Cardiac fibroblast (primary cell): ENCODE measurements at regions not wholly inside any gene's neighbourhood (a gene's known extent, or its start where the extent isn't known, plus 50 kb on each side); places are given as distances from the start of the nearest gene placed in this dataset.

Source experiments
- DNase-seq, 2 donors: peaks; one replicate each; pipeline versions ENCODE4 v3.0.0 to v3.0.0-alpha.2; 2010; ENCODE audit warnings: low read depth in 2 of 2
- H3K4me3 ChIP-seq, 2 donors: replicated peaks in 1 of 2; 1 replicate in 1 of 2; 2 replicates in 1 of 2; pipeline ENCODE4 v1.5.1; 2011; ENCODE audit warnings: low read depth in 2 of 2, low read length in 2 of 2, mild to moderate bottlenecking in 2 of 2, moderate library complexity in 1 of 2
- CTCF ChIP-seq: IDR thresholded peaks from one replicate; pipeline ENCODE4 v1.5.1; 2011; ENCODE audit warnings: low read depth, mild to moderate bottlenecking, low read length, inconsistent platforms

- TF ChIP-seq CTCF: no peak
- DNase-seq: no peak
- H3K4me3 ChIP-seq: no peak overlapping the region
These were observed 161.7 kb downstream of the IRF8 start for GRCh38 chr16:86060381-86061317.

GRCh38 chr16:86061318-86061695 is 162.3 kb downstream of the IRF8 start:
- TF ChIP-seq CTCF: no peak
- no peak overlapping the region for H3K4me3 ChIP-seq
- no peak for DNase-seq

GRCh38 chr16:86061721-86062120 is 162.8 kb downstream of the IRF8 start:
- H3K4me3 ChIP-seq: no peak overlapping the region
- DNase-seq: no peak
- TF ChIP-seq CTCF: no peak

GRCh38 chr16:86062271-86062965 is 163.5 kb downstream of the IRF8 start:
- H3K4me3 ChIP-seq: no peak overlapping the region
- no peak for DNase-seq
- TF ChIP-seq CTCF: no peak

- no peak for TF ChIP-seq CTCF
- DNase-seq: no peak
- no peak overlapping the region for H3K4me3 ChIP-seq
These were observed 164.9 kb downstream of the IRF8 start for GRCh38 chr16:86063760-86064405.

- no peak for DNase-seq
- TF ChIP-seq CTCF: no peak
- H3K4me3 ChIP-seq: no peak overlapping the region
These were observed 165.7 kb downstream of the IRF8 start for GRCh38 chr16:86064431-86065250.
